SHP77 treated with DMSO at 0.1 percent for 48 hours (cell line): ENCODE measurements at regions not wholly inside any gene's neighbourhood (a gene's known extent, or its start where the extent isn't known, plus 50 kb on each side); places are given as distances from the start of the nearest gene placed in this dataset.
"Not testable (repeated sequence)": the region's sequence is repeated elsewhere in the genome, so short reads cannot be mapped to it uniquely, and the experiment has no call there.

ENCODE experiments used
- DNase-seq: peaks from one replicate; lab custom pipeline; 2025; lab: John Stamatoyannopoulos, UW

DNA sequence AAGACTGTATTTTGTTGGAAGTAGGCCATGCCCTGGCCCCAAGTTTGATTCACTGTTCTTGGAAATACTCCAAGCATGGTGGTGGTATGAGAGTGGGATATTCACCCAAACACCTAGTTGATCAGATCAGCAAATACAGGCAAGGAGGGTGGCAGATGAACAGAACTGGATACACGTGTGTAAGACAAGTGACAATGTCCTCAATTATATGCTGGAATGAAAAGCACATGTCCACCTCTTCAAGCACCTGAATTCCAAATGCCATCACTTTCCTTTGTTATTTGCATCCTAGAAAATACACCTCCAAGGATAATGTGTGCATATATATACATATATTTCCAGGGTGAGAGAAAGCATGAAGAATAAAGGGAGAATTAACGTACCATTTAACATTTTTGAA lies 131.8 kb upstream of the ZEB1 start:
- DNase-seq, result no peak

DNA sequence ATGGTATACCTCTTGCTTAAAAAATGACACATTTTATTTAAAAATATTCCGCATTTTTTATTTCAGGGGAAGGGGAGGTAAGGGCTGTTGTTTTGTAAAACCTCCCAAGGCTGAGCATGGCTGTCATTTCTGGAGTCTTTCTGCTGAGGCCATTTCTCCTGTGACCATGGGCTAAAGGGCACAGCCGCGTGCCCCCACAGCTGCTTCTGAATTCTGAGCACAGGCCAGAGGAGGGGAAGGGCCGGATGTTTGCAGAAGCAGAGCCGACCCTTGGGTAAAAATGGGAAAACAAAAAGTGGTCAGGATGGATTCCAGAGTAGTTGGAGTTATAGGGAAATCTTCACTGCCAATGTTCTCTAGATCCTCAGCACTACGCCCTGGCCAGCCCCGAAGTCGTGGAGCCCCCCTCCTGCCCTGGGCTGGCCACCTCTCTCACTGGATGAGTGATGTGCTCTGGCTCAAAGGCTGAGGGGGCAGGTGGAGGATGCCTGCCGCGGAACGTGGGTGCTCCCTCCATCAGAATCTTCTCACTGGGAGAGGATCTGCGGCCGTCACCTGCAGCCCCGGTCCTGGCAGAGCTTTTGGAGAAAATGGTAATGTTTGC lies 131.3 kb upstream of the ZEB1 start:
- DNase-seq, result no peak

DNA sequence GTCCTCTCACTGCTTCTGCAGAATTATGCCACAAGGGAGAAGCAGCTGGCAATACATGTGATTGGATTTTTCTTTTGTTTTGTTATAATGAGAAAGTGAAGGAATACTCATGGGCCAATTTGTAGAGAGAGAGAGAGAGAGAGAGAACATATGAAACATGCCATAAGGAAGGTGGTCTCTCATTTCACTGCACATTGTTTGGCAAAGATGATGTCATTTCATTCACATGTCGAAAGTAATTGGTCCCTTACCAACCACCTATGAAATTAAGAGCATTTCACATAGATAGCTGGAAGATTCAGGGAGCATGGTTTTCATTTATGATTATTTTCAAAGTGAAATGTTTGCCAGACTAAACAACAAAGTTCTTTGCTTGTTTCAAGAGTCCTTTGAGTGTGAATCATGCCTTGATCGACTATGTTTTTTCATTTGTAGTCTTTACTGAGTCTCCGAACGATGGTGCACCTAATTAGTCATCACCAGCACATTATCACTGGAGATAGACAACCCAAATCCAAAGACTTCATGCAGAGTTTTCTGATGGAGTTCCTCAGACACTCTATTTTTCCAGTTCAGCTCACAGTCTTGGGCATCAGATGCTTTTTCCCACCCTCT lies 130.1 kb upstream of the ZEB1 start:
- no peak for DNase-seq

DNA sequence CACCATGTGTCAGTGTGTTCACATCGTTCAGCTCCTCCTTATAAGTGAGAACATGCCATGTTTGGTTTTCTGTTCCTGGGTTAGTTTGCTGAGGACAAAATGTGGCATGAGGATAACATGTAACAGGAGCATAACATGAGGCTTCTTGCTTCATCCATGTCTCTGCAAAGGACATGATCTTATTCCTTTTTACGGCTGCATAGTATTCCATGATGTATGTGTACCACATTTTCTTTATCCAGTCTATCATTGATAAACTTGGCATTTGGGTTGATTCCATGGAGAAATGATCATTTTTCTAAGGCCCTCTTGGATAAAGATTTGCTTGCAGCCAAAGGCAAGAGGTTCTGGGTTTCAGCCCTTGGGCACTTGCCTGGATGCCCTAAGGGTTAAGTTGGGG lies 128.5 kb upstream of the ZEB1 start:
- no peak for DNase-seq

DNA sequence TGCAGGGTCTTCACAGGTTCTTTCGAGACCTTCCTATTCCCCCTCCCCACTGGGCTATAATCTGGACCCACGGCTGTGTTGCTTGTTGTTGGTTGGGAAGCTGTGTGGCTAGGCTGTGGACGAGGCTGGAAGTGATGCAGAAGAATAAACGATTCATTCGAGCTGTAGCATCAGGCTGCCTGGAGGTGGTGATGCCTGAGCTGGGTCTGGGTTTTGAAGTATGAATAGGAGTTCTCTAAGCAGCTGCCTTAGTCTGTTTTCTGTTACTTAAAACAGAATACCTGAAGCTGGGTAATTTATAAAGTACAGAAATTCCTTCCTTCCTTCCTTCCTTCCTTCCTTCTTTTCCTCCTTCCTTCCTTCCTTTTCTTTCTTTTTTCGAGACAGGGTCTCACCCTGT lies 126.5 kb upstream of the ZEB1 start:
- DNase-seq, result no peak

DNA sequence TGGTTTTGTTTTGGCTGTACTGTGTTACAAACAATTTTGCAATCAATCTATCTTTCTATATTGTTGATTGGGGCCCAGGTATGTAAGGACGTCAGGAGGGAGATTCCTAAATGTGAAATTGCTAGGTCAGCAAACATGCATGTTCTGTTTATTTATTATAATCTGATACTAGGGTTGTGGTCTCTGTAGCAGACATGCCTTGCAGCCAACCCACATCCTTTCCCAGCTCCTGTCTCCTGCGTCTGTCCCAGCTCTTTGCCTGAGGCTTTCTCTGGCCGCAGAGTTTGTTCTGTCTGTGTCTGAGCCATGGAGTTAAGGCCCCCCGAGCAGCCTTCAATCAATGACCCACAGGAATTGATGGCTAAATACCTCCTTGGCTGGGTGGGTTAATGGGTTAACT lies 124.0 kb upstream of the ZEB1 start:
- DNase-seq, result no peak

DNA sequence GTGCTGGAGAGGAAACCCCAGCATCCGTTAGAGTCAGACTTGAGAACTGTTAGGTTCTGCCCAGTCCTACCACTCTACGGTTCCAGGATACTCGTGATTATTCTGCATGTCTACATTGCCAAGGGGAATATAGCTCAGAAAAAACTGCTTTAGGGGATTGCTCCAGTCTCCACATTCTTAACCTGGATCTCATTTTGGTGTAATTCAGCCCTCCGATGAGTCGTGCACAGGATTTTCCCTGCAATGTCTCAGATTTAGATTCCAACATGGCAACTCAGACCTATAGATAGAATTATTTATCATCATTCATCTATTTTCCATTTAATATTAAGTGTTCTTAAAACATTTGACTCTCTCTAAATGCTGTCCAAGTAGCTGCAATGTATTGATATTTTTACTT lies 121.1 kb upstream of the ZEB1 start:
- DNase-seq, result no peak

DNA sequence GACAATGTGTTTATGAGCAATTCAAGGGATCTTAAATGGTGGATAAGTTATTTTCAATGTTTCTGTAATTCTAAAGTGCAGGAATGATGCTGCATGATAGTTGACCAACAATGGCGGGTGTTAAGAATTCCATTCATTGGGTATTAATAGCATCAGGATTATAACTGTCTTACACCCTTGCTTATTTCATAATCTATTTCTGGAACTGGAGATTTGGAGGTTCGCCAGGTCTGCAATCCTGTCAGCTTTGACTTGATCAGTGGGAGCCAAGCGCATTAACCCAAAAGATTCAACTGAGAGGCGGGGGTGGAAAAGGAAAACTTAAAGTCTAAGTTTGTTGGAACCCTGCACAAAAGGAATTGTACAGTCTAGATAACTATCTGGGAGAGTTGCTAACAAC lies 114.9 kb upstream of the ZEB1 start:
- no peak for DNase-seq

DNA sequence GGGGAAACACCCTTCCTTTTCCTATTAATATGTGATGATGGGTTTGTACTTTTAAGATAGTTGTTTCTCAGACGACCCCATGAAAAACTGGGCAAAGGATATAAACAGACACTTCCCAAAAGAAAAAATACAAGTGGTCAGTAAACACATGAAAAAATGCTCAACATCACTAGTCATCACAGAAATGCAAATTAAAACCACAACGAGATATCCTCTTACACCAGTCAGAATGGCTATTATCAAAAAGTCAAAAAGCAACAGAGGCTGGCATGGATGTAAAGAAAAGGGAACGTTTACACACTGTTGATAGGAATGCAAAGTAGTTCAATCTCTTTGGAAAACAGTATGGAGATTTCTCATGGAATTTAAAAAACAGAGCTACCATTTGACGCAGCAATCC lies 111.4 kb upstream of the ZEB1 start:
- DNase-seq, result no peak

DNA sequence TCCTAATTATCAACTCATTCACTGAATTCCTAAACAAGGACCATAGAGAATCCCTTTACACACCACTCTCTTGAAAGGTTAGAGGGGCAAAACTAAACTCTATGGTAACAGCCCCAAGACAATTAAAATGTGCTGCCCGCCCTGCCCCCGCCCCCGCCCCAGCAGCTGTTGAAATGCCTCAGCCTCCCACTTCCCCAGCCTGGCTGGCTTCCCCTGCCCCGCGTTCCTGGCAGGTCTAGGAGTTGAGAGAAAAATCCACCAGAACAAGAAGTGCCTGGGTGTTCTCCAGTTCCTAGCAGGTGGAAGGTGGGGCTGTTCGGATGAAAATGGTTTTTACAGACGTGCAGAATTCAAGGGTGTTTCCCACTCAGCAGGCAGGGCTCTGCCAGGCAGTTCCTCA lies 109.5 kb upstream of the ZEB1 start:
- no peak for DNase-seq

DNA sequence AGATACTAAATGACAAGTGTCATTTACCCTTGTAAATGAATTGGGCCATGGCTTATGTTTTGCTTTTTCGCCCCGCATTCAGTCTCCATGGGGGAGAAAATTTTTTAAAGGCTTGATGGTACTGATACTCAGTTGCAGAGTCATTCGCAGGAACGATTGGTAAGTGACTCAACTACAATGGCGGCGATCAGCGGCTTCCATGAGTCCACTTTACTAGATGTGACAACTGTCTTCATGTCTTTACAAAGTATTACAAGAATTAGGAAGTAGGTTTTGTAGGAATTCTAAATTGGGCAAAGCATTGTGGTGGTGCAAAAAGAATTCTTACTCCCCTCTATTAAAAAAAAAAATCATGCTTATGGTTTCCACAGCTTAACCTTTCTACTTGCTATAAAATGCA lies 108.8 kb upstream of the ZEB1 start:
- no peak for DNase-seq

DNA sequence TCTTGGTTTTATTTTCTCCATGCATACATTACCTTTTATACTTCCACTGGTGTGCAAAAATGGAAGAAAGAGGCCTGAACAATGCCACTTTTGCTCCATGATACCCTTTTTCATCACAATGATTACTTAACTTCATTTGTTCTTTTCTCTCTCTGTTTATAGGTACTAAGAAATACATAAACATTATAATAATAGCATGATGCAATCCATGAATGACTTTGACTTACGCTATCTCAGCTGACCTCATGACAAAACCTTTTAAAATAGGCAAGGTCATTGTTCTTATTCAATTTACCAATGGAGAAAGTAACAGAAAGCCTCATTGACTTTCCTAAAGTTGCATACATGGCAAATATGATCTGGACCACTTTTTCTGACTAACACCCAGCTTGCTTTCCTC lies 105.1 kb upstream of the ZEB1 start:
- no peak for DNase-seq

DNA sequence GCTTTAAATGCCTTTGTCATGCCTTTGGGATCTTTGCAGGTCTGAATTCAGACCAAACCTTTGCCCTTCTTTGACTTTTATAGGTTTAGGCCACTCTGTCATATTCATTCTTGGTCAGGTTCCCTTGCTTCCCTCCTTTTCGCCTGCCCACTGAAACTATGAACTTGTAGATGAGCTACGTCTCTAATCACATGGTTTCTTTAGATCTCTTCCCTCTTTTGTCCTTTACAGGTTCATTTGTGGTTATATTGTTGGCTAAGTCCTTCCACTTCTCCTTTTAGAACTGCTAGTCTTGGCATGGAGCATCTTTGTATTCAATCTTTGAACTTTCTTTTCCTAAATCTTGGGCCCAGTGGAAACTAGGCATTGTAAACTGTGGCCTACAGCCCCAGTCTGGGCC lies 104.0 kb upstream of the ZEB1 start:
- no peak for DNase-seq

DNA sequence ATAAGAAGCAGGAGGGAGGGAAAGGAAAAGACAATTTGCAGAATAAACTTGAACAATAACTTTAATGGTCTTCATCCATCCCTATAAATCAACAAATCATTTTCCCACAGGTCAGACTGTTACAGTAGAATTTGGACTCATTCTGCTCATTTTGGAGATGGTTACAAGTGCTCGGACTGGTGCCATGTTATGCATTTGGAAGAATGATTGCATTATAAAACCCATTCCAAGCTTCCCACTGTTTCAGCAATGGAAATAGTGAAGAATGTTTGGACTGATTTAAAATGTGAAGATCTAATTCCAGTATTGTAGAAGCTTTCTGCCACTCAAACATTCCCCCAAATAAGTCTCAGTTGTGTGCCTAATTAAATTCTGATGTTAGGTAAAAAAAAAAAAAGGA lies 99.7 kb upstream of the ZEB1 start:
- no peak for DNase-seq

DNA sequence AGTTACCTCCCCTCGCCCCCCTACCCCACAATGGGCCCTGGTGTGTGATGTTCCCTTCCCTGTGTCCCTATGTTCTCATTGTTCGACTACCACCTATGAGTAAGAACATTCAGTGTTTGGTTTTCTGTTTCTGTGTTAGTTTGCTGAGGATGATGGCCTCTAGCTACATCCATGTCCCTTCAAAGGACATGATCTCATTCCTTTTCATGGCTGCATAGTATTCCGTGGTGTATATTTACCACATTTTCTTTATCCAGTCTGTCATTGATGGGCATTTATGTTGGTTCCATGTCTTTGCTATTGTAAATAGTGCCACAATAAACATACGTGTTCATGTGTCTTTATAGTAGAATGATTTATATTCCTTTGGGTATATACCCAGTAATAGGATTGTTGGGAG lies 90.2 kb upstream of the ZEB1 start:
- not testable (repeated sequence) for DNase-seq

DNA sequence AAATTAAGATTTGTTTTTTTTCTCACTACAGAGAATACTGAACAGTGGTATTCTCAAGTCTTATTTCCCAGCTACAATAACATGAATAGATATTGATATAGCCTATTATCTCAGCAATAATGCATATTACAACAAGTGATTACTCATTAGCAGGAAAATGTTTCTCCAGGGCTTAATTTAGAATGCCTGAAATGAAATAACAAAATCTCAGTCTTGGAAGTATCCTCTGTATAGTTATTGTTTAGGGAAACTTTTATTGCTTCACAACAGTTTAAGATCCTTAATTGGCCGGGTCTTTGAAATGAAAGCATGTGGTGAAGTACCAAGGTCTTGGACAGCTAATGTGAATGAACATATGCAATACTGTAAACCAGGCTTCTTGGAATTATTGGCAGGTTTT lies 79.1 kb upstream of the ZEB1 start:
- no peak for DNase-seq

DNA sequence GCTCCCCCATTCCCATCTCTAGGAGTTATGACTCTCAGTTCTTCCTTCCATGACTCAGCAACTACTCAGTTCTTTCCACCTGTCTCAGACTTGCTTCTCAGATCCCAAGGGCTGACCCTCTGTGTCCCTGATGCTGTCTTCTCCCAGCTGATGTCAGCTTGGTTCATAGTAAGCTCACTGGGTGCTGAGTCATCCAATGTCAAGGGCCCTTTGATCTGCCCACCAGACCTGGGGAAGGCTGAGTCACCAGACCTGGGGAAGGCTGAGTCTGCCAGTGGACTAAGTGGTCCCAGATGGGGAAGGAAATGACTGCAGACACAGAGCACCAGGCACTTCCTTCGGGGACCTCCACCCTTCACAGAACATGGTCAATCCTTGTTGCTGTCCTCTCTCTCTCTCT lies 76.1 kb upstream of the ZEB1 start:
- no peak for DNase-seq

DNA sequence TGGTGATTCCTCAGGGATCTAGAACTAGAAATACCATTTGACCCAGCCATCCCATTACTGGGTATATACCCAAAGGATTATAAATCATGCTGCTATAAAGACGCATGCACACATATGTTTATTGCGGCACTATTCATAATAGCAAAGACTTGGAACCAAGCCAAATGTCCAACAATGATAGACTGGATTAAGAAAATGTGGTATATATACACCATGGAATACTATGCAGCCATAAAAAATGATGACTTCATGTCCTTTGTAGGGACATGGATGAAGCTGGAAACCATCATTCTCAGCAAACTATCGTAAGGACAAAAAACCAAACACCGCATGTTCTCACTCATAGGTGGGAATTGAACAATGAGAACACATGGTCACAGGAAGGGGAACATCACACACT lies 67.9 kb upstream of the ZEB1 start:
- not testable (repeated sequence) for DNase-seq

DNA sequence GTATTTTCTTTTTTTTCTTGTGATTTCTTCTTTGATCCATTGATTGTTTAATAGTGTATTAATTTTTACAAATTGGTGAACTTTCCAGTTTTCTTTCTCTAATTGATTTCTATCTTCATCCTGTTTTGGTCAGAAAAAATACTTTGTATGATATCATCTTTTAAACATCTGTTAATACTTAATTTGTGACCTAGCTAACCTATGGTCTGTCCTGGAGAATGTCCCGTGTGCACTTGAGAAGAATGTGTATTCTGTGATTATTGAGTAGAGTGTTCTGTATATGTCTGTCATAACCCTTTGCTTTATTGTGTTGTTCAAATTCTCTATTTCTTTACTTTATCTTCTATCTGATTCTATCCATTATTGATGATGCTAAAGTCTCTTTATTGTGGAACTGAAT lies 65.8 kb upstream of the ZEB1 start:
- DNase-seq, result no peak

DNA sequence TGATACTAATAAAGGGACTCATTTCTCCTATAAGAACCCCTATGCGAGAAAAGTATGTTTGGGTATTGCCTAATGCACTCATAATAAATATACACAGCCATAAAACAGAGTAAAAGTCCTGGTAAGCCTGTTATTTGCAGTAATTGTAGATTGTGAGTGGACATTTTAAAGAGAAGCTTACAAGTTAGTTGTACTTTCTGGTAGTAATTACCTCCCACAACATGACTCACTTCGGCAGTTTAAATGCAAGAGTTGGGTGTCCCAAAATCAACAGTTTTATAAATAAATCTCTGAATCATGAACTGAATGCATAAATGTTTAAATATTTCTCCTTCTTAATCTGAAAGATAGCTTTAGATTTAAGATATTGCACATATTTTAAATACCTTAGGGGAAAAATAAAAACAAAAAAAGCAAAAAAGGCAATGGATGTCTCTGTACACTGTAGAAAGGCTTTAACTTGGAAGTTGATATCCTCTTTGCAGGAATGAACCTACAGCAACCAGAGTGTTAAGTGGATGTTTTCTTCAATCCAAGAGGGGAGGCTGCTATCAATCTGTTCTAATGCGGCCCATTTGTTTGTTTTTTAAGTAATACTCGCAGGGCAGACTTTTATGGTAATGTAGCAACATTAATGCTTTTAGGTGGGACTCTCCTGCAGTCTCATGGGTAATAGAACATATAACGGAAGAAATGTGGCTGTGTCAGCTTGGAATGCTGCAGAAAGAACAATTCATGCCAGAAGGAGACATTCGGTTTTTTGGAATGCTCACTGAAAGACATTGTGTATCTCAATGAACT lies 57.3 kb upstream of the ZEB1 start:
- DNase-seq, result no peak

DNA sequence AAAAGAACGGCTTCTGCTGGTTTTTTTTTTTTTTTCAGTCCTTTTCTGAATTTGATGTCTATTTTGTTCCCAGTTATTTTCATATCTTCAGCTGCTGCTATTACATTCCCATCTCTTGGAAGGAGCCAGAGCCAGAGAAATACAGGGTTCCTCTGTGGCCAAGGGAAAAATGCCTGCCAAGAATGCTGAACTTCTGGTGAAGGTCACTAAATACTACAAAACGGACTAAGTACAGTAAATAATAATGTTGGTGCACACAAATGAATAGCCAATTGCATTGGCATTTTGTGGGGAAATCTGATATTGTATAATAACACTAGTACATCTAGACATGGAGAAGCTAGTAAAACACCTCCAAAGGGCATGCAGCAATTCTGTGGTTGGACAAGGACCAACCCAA lies 56.3 kb upstream of the ZEB1 start:
- DNase-seq, result no peak

DNA sequence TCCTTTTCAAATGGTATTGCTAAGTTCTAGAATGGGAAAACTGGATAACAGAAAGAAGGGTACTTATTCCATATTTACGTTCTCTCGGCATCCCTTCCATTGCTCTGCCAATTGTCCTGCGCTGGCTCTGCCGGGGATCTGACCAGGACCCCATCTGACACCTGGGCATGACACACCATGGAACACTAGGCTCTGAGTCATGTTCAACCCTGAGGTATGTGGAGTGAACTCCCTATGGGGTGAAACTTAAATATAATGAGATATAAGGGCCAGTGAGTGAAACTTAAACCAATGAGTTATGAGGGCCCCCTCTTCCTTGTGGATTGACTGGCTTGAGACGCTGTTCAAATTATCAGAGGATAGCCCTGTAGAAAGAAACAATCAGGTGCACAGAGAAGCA lies 55.1 kb upstream of the ZEB1 start:
- DNase-seq, result no peak

DNA sequence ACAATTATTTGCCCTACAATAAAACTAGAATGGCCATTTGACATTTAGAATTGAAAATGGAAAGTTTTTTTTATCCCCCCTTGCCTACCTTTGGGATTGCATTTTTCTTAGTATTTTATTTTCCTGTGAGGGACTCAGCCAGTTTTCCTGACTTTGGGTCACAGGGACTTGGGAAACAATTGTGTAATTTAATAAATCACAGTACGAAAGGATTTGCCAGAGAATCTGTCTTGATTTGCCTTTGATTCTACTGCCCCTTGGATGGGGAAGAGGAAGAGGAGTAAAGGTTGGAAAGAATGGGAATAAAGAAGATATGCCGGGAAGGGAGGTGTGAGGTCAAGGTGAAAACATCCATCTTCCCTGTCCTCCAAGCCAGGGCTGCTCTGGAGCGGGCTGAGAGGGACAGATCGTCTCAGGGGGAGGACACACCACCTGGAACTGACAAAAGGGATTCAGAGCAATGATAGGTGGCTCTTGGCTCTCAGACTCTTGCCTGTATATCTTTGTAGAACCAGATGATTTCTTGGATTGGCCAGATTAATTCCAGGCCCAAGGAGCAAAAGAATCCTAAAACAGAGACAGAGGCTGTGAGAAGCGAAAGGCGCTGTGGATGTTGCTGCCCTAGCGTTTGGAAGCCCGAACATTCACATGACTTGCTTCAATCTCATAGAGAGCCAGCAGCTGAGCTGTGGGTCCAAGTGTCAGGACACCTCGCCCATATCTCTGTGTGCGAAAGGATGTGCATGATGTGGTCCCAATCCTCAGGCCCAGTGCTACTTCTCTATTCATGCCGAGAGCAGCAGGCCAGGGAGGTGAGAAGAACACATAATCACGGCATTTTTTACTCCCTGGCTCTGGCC lies 50.3 kb upstream of the ZEB1 start:
- no peak for DNase-seq
